GM18508 (cell line): ENCODE measurements at regions not wholly inside any gene's neighbourhood (a gene's known extent, or its start where the extent isn't known, plus 50 kb on each side); places are given as distances from the start of the nearest gene placed in this dataset.
A peak's percentile ranks its signal among the peaks of the same experiment; 100 is the strongest.

Experiments
- ATAC-seq: cut with Tn5 transposase; IDR thresholded peaks from one replicate; pipeline ENCODE4 v1.9.1; 2021; ENCODE audit warnings: moderate number of reproducible peaks; ENCODE audit not compliant: insufficient read depth, unreplicated experiment

DNA sequence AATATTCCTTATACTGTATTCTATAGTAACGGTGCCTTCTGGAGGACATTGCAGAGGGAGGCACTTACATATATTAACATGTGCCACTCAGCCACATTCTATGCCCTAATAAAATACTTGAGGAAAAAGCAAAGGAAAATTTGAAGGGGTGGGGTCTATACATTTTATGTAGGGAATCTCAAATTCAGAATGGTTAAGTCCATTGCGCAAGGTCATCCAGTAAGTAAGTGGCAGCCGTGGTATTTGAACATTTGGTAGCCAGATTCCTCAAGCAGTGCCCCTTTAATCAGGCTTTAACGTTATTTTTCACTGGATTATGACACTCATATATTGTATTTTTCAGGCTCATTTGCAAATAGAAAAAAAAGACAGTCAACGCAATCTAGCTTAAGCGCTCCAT is 738.3 kb downstream of the DOK5 start:
- ATAC-seq, result no peak

DNA sequence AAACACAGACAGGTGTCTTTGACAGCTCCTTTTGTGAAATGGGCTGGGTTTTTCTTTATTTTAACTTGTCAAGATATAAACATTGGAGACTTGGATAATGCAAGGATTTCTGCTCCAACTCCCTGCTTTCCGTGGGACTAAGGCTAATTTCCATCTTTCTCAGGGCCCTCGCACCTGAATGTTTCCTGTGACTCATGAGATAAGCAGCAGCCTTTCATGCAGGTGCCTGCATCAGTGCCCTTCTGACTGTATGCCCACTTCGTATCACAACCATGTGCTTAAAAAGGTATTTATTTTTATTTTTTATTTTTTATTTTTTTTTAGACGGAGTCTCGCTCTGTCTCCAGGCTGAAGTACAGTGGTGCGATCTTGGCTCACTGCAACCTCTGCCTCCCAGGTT is 736.1 kb downstream of the DOK5 start:
- ATAC-seq, result no peak

DNA sequence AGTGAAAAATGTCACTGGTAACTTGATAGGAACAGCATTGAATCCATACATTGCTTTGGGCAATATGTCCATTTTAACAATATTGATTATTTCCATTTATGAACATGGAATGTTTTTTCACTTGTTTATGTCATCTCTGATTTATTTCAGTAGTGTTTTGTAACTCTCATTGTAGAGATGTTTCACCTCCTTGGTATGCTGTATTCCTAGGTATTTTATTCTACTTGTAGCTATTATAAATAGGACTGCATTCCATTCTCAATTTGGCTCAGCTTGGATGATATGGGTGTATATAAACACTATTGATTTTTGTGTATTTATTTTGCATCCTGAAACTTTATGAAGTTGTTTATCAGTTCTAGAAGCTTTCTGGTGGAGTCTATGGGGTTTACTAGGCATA is 730.3 kb downstream of the DOK5 start:
- no peak for ATAC-seq

DNA sequence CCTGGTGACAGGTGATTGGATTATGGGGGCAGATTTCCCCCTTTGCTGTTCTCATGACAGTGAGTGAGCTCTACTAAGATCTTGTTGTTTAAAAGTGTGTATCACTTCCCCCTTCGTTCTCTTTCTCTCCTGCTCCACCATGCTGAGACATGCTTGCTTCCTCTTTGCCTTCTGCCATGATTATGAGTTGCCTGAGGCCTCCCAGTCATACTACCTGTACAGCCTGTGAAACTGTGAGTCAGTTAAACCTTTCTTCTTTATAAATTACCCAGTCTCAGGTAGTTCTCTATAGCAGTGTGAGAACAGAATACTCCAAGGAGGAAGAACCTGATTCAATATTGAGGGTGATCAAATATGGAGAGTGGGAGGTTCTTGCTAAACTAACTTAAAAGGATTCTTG is 724.9 kb downstream of the DOK5 start:
- ATAC-seq, result no peak

DNA sequence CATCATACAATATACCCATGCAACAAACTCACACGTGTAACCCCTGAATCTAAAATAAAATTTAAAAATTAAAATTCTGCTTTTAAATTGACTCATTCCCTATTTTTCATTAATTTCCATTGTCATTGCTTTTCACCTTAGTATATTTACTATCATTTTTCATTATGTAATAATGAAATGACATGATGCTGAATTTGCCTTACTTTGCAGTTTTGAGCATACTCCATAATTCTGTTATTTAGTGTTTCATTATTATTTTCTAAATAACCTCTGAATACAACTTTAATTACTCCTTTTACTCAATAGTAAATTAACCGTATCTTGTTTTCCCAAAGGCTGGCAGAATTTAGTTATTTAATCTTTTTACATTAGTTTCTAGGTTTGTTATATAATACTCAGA is 719.6 kb downstream of the DOK5 start:
- no peak for ATAC-seq

DNA sequence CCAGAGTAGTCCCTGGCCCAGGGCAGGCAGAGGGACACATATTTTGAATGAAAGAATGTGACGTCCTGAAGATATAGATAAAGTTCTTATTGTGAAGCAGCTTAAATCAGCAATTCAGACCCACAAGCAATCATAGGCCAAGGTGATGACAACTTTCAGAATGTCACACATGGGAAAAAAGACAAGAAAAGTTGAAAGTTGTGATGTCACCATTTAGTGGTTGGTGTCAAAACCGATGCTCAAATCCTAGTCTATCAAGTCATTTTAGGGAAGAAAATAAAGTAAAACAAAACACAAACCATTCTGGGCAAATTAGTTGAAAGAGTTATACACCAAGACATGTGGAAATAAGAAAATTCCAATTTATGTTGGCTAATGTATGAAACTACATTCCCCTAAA is 710.8 kb downstream of the DOK5 start:
- no peak for ATAC-seq

DNA sequence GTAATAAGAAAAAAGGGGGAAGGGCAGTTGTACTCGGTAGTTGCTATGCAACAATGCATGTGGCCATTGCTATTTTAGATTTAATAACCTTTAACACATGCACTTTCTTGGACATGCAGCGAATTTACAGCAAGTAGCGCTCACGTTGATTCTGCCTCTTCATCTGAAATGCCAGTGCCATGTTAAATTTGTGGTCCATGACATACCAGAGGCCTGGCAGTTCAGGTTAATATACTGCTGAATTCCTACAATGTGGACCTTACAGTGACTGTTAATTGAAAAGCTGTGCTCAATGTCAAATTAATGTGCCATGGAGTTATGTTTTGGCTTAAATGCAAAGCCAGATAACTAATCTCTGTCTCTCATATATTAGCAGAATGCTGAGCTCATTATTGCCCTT is 699.7 kb downstream of the DOK5 start:
- ATAC-seq, result no peak

DNA sequence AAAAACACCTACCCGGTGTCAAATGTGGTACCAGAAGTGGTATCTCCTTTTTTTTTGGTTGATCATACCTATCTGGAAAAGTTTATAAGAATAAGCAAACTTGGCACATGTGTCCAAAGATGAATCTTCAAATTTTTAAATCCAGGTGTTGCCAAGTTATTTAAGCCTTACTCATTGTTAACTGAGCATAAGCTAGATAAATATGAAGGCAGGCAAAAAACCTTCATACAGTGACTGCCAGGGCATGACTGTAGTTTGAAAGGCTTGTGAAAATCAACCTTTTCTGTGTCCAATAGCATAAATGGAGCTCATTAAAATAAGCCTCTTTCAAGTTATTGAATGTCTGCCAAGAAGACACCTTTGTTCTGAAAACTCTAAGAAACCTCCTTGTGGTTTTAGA is 699.2 kb downstream of the DOK5 start:
- ATAC-seq, result no peak

DNA sequence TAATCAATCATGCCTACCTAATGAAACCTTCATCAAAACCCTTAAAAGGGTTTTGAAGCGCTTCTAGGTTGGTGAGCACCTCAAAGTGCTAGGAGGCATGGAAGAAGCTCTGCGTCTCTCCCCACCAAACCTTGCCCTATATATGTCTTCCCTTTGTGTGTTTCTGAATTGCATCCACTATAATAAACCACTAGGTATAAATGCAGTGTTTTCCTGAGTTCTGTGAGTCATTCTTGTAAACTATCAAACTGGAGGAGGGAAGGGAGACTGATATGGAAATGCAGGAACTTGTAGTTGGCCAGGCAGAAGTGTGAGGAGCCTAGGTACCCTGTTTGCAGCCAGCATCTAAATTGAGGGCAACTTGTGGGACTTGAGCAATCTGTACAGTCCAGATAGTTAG is 698.8 kb downstream of the DOK5 start:
- no peak for ATAC-seq

DNA sequence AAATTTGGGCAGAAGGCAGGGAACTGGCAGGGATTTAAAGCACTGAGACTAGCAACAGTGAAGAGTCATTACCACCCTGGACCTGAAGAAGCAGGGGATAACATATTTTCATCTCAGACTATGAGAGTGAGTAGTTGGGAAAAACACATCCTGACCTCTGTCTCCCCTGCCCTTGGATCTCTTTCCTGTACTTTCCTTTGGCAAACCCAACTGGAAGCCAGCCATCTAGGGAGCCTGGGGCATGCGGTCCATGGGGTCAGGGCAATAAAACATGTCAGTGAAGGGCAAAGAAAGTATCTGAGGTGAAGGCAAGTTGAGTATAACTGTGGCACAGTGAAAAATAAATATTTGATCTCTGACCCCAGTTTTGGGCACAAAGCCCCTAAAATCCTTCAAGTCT is 698.2 kb downstream of the DOK5 start:
- no peak for ATAC-seq

DNA sequence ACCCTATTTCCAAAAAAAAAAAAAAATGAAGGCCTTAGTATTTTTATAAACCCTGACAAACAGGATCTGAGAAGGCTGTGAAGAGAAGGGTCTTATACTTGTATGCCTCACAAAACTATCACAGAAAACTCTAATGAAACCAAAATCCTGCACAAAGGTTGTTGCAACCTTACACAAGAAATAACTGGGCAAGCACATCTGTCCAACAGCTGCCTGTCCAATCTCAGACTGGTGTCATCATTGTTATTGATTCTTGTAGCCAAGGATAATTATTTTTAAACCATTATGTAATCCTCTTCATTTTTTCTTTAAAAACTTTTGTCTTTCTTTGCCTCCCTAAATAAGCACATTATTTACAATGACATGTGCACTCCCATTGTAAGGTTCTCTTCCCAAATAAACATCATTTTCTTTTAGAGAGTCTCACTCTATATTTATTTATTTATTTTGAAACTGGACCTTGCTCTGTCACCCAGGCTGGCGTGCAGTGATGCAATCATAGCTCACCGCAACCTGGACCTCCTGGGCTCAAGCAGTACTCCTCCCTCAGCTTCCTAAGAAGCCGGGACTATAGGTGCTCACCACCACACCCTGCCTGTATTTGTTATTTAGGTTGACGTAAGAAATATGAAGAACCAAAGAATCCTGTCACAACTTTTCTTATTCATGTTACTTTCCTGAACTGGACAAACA is 697.1 kb downstream of the DOK5 start:
- no peak for ATAC-seq

DNA sequence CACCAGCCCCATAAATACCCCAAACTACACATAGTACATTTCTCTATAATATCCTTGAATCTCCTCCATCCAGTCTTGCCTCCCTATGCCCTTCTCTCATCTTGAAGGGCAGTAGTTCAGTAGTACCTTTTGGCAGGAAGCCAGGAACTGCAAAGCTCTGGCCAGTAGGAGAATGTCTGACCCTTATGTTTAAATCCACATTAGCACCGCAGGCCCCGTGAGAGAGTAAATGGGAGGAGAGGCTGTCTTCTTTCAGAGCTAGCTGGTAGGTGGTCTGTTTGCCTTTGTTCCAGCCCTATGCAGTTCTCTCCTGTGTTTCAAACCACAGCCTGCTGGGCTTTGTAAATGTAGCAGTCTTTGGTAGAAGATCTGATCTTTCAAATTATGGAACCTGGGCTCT is 690.7 kb downstream of the DOK5 start:
- ATAC-seq, result no peak

DNA sequence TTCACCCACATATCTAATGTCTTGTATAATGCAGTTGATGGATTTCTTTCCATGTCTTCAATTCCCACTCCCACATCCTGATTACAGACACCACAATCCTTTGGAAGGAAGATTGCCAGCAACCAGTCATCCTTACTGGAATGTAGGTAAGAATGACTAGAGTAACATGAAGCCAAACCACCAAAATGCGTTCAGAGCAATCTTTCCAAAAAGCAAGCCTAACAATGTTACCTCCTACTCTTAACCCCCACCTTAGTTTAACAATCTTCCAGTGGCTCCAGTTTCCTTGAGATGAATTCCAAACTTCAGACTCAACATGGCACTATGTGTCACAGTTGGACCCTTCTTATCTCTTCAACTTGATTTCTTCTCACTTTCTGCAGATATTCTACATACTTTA is 685.6 kb downstream of the DOK5 start:
- no peak for ATAC-seq

DNA sequence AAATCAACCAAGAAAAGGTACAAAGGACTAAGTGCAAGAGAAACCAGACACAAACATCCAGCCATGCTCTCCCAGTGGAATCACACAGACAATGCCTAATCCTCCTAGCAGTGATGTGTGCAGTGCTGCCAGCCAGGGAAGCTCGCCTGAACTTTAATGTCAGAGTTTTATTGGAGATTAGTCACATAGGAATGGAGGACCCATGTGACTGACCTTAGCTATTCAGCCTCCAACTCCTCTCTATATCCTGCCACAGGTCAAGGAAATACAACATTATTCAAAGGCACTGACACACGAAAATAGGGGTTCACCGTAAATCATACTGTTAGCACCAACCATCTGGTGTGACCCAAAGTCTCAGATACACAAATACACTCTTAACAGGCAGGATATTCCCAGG is 684.6 kb downstream of the DOK5 start:
- no peak for ATAC-seq

DNA sequence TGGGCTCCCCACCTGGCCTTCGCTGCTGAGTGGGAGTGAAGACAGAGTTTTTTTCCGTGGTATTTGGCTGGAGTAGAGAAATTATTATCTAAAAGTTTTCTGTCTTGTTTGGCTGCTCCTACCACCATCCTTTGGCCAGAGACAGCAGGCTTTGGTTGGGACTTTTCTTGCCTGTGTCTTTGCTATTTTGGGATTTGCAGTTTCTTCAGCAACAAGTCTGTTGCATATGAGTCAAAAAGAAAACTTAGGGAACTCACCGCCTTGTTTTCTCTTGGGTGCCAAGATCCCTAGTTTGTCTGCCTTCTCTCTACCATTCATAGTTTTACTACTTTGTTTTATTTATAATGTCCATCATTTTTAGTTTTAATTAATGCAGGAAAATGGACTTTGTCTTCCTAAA is 683.8 kb downstream of the DOK5 start:
- no peak for ATAC-seq

DNA sequence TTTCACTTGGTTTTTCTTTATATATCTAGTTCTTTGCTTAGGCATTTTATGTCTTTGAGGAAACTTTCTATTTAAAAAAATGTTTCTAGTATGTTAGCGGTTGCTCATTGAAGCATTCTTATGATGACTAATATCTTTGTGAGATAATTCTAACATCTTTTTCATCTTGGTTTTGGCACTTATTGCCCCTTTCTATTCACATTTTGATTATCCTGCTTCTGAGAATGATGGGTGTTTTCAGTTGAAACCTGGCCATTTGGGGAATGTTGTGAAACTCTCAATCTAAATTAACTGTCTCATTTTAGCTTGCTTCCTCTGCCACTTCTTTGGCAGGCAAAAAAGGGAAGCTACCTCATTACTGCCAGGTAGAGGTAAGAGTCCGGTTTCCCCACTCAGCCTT is 683.1 kb downstream of the DOK5 start:
- ATAC-seq, result no peak

DNA sequence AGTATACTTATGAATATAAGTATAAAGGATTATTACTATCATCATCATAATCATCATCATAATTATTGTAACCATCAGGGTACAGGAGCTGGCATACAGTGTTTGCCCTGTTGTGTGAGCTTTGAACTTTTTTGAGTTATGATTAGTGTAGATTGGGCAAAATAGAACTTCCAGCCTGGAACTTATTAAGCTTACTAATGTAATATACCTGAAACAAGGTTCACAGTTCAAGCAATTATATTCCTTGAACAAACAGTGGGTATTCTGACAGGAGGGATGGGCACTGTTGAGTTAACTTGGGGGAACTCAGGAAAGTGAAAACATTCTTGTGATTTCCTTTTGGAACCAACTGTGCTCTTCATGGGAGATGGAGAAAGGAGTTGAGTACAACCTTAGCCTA is 680.0 kb downstream of the DOK5 start:
- ATAC-seq, result no peak

DNA sequence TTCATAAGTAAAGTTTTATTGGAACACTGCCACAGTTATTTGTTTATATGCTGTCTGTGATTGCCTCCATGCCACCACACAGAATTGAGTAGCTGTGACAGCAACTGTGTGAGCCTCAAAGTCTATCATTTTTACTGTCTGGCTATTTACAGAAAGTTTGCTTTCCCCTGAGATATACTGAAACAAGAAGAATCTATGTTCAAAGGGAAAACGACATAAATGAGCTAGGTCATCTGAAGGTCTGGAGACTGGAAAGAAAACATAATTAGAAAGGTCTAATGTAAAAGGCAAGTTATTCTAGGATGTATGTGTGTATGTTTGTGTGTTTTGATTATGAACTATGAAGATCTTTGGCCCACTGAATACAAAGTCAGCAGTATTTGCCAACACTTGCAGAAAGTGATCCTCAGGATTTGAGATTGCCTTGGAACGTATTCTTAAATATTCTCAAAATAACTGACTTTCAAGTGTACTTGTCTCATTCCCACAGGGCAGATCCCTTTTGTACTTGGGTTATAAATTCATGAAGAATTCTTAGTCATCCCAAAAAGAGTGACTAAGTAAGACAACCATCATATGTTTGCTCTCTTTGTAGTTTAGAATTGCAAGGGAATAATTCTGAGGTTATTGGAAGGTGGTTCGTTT is 677.7 kb downstream of the DOK5 start:
- no peak for ATAC-seq

DNA sequence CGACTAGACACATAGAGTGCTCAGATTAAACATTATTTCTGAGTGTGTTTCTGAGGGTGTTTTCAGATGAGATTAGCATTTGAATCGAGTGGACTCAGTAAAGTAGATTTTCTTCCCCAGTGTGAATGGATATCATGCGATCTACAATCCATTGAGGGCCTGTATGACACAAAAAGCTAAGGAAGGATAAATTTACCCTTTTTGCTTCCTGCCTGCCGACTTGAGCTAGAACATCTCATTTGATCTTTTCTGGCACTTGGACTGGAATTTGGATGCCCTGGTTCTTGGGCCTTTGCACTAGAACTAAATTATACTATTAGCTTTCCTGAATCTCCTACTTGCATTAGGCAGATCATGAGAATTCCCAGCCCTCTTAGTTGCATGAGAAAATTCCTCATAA is 675.8 kb downstream of the DOK5 start:
- no peak for ATAC-seq

DNA sequence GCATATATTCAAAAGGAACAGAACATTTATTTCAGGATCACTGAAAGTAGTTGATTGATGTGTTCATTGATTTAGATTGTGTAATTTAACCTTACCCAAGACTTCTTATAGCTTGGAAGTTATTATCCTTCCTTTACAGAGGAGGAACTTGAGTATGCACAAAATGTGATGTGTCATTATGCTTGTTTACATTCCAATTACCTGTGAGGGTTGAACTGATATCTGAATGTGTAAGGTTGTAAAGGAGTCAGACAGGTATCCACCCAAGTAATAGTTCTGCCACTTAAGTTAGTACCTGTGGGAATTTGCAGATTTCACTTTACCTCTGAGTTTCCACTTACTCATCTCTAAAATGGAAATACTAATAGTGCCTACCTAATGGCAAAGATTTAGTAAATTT is 668.2 kb downstream of the DOK5 start:
- ATAC-seq, result no peak

DNA sequence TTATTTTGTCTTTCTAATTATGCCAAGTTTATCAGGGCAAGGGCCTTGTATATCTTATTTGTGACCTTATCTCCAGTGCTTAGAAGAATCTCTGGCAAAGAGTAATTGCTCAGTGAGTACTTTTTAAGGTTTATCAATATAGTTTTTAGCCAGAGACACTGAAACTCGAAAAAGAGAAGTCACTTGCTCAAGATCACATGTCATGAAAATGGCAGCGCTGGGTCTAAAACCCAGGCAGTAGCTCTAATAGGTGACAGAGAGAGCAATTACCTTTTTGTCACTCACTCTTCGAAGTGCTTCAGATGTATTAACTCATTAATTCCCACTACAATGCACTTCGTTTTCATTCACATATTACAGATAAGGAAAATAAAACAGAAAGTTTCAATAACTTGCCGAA is 667.5 kb downstream of the DOK5 start:
- ATAC-seq, result no peak

DNA sequence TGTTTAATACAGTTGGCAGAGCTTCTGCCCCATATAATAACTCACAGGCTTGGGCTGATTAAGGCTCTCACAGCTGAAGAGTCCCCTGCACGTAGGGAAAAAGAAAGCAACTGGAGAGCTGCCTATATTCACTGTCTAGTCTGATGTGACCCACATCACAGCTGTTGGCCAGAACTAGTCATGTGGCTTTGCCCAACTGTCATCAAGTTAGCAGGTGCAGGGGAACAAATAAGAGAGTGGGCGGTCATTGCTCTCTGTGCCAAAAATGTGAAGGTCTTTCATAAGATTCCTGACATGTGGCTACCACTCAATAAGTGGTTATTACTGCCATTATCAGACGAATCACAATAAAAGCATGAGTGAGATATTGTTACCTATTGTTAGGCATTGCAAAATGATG is 665.2 kb downstream of the DOK5 start:
- peak; percentile 56 for ATAC-seq
